ENCODE measurements at regions not wholly inside any gene's neighbourhood (a gene's known extent, or its start where the extent isn't known, plus 50 kb on each side); places are given as distances from the start of the nearest gene placed in this dataset.

DNA sequence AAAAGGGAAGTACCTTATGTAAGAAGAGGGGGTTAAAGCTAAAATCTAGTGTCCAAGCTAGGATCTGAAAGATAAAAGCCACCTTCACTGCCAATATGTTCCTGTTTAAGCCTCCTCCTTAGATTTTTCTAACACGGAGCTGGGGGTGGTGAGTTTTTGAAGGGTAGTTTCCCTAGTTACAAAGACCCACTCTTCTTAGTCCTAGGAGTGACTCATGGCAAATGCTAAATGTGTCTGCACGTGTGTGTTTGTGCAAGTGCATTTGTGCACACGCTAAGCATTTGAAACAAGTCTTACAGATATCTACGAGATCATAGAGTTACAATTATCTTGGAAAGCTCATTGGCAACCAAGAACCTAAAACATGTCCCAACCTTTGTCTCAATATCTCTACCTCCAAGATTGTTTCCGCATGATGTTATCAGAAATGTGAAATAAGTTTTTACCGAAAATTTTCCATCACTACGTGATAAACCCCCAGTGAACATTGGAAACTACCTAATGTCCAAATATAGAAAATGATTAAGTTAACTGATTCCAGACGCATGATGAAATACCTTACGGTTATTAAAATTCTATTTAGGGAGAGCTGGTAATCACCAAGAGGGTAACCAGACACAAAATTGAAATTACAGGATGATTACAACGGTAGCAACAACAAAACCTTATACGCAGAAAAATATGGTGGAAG is 78.0 kb upstream of the HRH2 start:
- DNase-seq, result no peak
- H3K36me3 Mint-ChIP-seq, result peaks cover 0 to 7% (median 0%) of the 10 kb centered on the region in 3 donors
- peak overlapping the region in 1 of 8 donors; percentile 41 for H3K27ac Mint-ChIP-seq
- POLR2A ChIA-PET, result no interaction called here
- H3K4me1 ChIP-seq (ENCODE audit: insufficient read depth, low read length), result no peaks in the 10 kb centered on the region
- H3K27me3 ChIP-seq (ENCODE audit: insufficient read depth, low read length, poor library complexity, severe bottlenecking), result no peaks in the 10 kb centered on the region
- peaks cover 3 to 5% (median 3%) of the 10 kb centered on the region in 5 donors for H3K9me3 Mint-ChIP-seq
- no peaks in the 10 kb centered on the region for H3K36me3 ChIP-seq (ENCODE audit: insufficient read depth, low read length)
- no peaks in the 10 kb centered on the region for H3K9me3 ChIP-seq (ENCODE audit: low read length)
- H3K4me1 Mint-ChIP-seq, result no peaks in the 10 kb centered on the region
- no peak overlapping the region for H3K4me3 Mint-ChIP-seq
- CTCF ChIA-PET, result interaction anchor here (1.2 to 1.5 kb wide), 2 partner anchors 46 to 150 kb away, joined by 3 to 5 read pairs; no protein-coding TSS in a partner anchor
- peaks cover 4 to 32% of the 10 kb centered on the region in 2 donors for H3K27me3 Mint-ChIP-seq
- no peak overlapping the region for H3K4me3 ChIP-seq (ENCODE audit: low read length)
- H3K27ac ChIP-seq (ENCODE audit: low read depth, low read length), result no peak overlapping the region

DNA sequence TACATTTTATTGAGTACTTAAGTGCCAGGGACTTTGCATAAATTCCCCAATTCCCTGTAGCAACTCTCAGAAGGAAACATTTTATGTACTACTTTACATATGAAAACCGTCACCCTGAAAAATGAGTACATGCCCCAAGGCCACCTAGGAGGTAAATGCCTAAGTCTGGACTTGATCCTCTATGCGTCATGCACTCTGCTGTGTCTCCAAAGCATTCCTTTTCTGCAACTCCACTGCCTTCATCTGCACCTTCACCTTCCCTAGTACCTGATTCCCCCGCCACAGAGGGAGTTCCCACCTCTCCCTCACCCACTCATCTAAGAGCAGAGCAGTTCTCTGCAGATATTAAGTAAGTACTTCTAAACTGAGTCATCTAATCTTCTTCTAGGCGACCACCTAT is 75.2 kb upstream of the HRH2 start:
- CTCF ChIA-PET, result no interaction called here
- Mint-ChIP-seq H3K27me3 (peaks cover 1 to 27% of the 10 kb centered on the region in 2 donors), H3K4me3 (no peak overlapping the region)

DNA sequence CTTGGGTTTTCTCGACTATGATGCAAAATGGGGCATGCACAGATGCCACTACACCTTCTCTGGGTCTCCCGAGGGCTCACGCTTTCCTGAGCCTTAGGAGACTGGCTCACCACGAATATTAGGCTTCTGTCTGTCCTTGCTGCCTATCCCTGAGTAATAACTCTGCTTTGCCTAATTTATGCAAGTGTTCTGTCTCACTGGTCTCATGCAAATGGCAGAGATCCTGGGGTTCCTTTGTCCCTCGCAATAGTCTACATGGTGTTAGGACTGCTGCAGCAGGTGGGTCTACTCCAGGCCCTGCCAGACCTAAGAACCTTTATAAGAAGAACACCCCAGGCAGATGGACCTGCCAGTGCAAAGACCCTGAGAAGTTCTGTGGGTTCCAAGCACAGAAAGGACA is 72.3 kb upstream of the HRH2 start:
- peaks cover 0 to 10% (median 0%) of the 10 kb centered on the region in 3 donors for H3K36me3 Mint-ChIP-seq
- no peaks in the 10 kb centered on the region for H3K36me3 ChIP-seq (ENCODE audit: insufficient read depth, low read length)
- H3K27ac Mint-ChIP-seq, result peak overlapping the region in 2 of 8 donors; percentile 5 to 66
- no peaks in the 10 kb centered on the region for H3K4me1 ChIP-seq (ENCODE audit: insufficient read depth, low read length)
- H3K4me3 Mint-ChIP-seq, result no peak overlapping the region
- CTCF ChIA-PET, result no interaction called here
- H3K9me3 ChIP-seq (ENCODE audit: low read length), result no peaks in the 10 kb centered on the region
- H3K4me1 Mint-ChIP-seq, result no peaks in the 10 kb centered on the region
- DNase-seq, result no peak
- H3K27me3 Mint-ChIP-seq, result peaks cover 3 to 27% of the 10 kb centered on the region in 2 donors
- H3K27me3 ChIP-seq (ENCODE audit: insufficient read depth, low read length, poor library complexity, severe bottlenecking), result no peaks in the 10 kb centered on the region
- H3K4me3 ChIP-seq (ENCODE audit: low read length), result no peak overlapping the region
- POLR2A ChIA-PET, result no interaction called here
- H3K27ac ChIP-seq (ENCODE audit: low read depth, low read length), result no peak overlapping the region
- H3K9me3 Mint-ChIP-seq, result peaks cover 4 to 9% (median 6%) of the 10 kb centered on the region in 5 donors

More for the DNA sequence above, 75.2 kb upstream of the HRH2 start:
- Mint-ChIP-seq H3K36me3 (peaks cover 0 to 10% (median 0%) of the 10 kb centered on the region in 3 donors), H3K4me1 (no peaks in the 10 kb centered on the region), H3K9me3 (peaks cover 4 to 10% (median 6%) of the 10 kb centered on the region in 5 donors), H3K27ac (no peak overlapping the region)
- H3K4me1 ChIP-seq (ENCODE audit: insufficient read depth, low read length), result no peaks in the 10 kb centered on the region
- no peak overlapping the region for H3K4me3 ChIP-seq (ENCODE audit: low read length)
- H3K36me3 ChIP-seq (ENCODE audit: insufficient read depth, low read length), result no peaks in the 10 kb centered on the region
- H3K27ac ChIP-seq (ENCODE audit: low read depth, low read length), result no peak overlapping the region
- no peaks in the 10 kb centered on the region for H3K9me3 ChIP-seq (ENCODE audit: low read length)
- DNase-seq, result no peak
- POLR2A ChIA-PET, result no interaction called here
- H3K27me3 ChIP-seq (ENCODE audit: insufficient read depth, low read length, poor library complexity, severe bottlenecking), result no peaks in the 10 kb centered on the region

DNA sequence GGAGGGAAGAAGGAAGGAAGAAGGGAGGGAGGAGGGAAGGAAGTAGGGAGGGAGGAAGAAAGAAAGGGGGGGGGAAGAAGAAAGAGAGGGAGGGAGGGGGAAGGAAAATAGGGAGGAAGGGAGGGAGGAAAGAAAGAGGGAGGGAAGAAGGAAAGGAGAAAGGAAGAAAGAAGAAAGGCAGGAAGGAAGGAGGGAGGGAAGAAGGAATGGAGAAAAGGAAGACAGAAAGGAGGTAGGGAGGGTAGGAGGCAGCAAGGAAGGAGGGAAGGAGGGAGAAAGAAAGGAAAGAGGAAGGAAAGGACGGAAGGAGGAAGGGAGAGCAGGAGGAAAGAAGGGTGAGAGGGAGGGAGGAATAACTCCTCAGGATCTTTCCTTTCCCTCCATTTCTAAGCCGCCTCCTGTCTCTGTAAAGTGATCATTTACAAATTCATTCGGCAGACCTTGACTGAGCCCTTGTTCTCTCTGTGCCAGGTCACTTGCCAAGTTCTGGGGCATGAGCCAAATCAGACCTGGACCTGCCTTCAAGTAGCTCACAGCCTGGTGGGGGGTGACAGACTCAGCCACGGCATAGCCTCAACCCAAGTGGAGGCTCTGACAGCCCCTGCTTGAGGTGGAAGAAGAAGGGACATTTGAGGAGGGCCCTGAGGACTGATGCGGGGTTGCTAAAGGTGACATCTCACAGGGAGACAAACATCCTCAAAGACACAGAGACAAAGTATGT is 69.0 kb upstream of the HRH2 start:
- H3K4me1 ChIP-seq (ENCODE audit: insufficient read depth, low read length), result no peaks in the 10 kb centered on the region
- H3K4me3 ChIP-seq (ENCODE audit: low read length), result no peak overlapping the region
- no peaks in the 10 kb centered on the region for H3K27me3 ChIP-seq (ENCODE audit: insufficient read depth, low read length, poor library complexity, severe bottlenecking)
- peak overlapping the region in 1 of 8 donors; percentile 9 for H3K27ac Mint-ChIP-seq
- H3K27me3 Mint-ChIP-seq, result peaks cover 4 to 25% of the 10 kb centered on the region in 2 donors
- ChIA-PET POLR2A (no interaction called here), CTCF (no interaction called here)
- peaks cover 0 to 6% (median 2%) of the 10 kb centered on the region in 5 donors for H3K9me3 Mint-ChIP-seq
- no peak overlapping the region for H3K4me3 Mint-ChIP-seq
- no peaks in the 10 kb centered on the region for H3K36me3 ChIP-seq (ENCODE audit: insufficient read depth, low read length)
- DNase-seq, result no peak
- peaks cover 0 to 3% (median 0%) of the 10 kb centered on the region in 3 donors for H3K36me3 Mint-ChIP-seq
- H3K4me1 Mint-ChIP-seq, result no peaks in the 10 kb centered on the region
- H3K27ac ChIP-seq (ENCODE audit: low read depth, low read length), result no peak overlapping the region
- H3K9me3 ChIP-seq (ENCODE audit: low read length), result no peaks in the 10 kb centered on the region

DNA sequence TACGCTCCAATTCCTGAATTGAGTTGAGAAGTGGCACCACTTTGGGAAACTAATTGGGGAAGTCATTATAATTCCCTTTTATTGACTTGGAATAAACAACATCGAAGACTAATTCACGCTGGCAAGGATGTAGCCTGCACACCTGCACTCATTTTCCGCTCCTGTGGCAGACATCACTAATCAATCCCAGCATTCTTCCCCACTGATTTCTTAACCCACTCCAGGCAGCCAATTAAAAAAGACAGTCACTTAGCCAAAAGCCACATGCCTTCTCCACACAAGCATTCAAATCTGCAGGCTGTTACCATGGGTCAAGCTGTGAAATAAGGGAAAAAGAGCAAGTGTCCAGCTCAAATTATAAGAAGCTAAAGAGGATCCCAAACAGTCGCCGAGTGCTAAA is 68.2 kb upstream of the HRH2 start:
- ChIA-PET CTCF (no interaction called here), POLR2A (no interaction called here)
- peaks cover 7 to 33% of the 10 kb centered on the region in 2 donors for H3K27me3 Mint-ChIP-seq
- no peaks in the 10 kb centered on the region for H3K36me3 ChIP-seq (ENCODE audit: insufficient read depth, low read length)
- no peaks in the 10 kb centered on the region for H3K4me1 ChIP-seq (ENCODE audit: insufficient read depth, low read length)
- no peaks in the 10 kb centered on the region for H3K4me1 Mint-ChIP-seq
- peaks cover 0 to 6% (median 2%) of the 10 kb centered on the region in 5 donors for H3K9me3 Mint-ChIP-seq
- no peaks in the 10 kb centered on the region for H3K27me3 ChIP-seq (ENCODE audit: insufficient read depth, low read length, poor library complexity, severe bottlenecking)
- DNase-seq, result no peak
- H3K36me3 Mint-ChIP-seq, result peaks cover 0 to 3% (median 0%) of the 10 kb centered on the region in 3 donors
- H3K9me3 ChIP-seq (ENCODE audit: low read length), result no peaks in the 10 kb centered on the region
- H3K27ac Mint-ChIP-seq, result no peak overlapping the region
- no peak overlapping the region for H3K27ac ChIP-seq (ENCODE audit: low read depth, low read length)
- no peak overlapping the region for H3K4me3 Mint-ChIP-seq
- no peak overlapping the region for H3K4me3 ChIP-seq (ENCODE audit: low read length)

DNA sequence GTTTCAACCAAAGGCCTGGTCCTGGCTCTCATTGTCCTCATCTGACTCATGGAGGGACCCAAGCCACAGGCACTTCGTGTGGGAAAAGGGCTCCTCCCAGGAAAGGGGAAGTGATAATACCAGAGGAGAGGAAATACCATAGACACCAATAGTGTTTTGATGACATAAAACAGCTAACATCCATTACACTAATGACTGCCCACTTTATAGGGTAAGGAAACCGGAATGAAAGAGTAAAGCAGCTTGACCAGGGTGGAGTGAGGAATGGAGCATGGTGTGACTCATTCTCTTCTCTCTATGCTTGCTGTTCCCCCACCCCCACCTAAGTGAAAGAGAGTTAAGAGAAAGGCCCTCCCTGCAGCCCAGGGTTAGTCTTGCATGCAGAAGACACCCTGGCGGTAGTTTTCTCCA is 67.4 kb upstream of the HRH2 start:
- Histone ChIP-seq H3K27ac (ENCODE audit: low read depth, low read length) (no peak overlapping the region), H3K27me3 (ENCODE audit: insufficient read depth, low read length, poor library complexity, severe bottlenecking) (no peaks in the 10 kb centered on the region), H3K4me3 (ENCODE audit: low read length) (no peak overlapping the region), H3K36me3 (ENCODE audit: insufficient read depth, low read length) (no peaks in the 10 kb centered on the region), H3K9me3 (ENCODE audit: low read length) (no peaks in the 10 kb centered on the region), H3K4me1 (ENCODE audit: insufficient read depth, low read length) (no peaks in the 10 kb centered on the region)
- Mint-ChIP-seq H3K9me3 (peaks cover 0 to 6% (median 2%) of the 10 kb centered on the region in 5 donors), H3K4me3 (no peak overlapping the region), H3K4me1 (no peaks in the 10 kb centered on the region), H3K27me3 (peaks cover 9 to 34% of the 10 kb centered on the region in 2 donors), H3K36me3 (peaks cover 0 to 3% (median 0%) of the 10 kb centered on the region in 3 donors), H3K27ac (no peak overlapping the region)
- DNase-seq, result no peak
- POLR2A ChIA-PET, result no interaction called here
- CTCF ChIA-PET, result no interaction called here

DNA sequence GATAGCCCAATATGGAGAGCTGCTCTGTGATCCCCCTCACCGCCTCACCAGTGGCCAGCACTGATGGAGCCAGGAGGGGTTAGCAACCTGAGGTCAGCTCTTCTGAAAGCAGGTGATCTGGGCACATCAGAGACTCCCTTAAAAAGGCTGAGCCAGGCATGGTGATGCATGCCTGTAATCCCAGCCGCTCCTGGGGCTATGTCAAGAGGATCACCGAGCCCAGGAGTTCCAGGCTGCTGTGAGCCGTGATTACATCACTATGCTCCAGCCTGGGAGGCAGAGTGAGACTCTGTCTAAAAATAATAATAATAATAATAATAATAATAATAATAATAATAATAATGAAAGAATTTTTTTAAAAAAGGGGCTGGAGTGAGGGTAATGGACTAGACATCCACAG is 66.6 kb upstream of the HRH2 start:
- Histone ChIP-seq H3K9me3 (ENCODE audit: low read length) (no peaks in the 10 kb centered on the region), H3K27me3 (ENCODE audit: insufficient read depth, low read length, poor library complexity, severe bottlenecking) (no peaks in the 10 kb centered on the region), H3K36me3 (ENCODE audit: insufficient read depth, low read length) (no peaks in the 10 kb centered on the region), H3K4me1 (ENCODE audit: insufficient read depth, low read length) (no peaks in the 10 kb centered on the region), H3K27ac (ENCODE audit: low read depth, low read length) (no peak overlapping the region), H3K4me3 (ENCODE audit: low read length) (no peak overlapping the region)
- no peak overlapping the region for H3K27ac Mint-ChIP-seq
- H3K4me1 Mint-ChIP-seq, result no peaks in the 10 kb centered on the region
- ChIA-PET CTCF (no interaction called here), POLR2A (no interaction called here)
- H3K36me3 Mint-ChIP-seq, result peaks cover 0 to 3% (median 0%) of the 10 kb centered on the region in 3 donors
- DNase-seq, result no peak
- no peak overlapping the region for H3K4me3 Mint-ChIP-seq
- H3K9me3 Mint-ChIP-seq, result peaks cover 0 to 4% (median 2%) of the 10 kb centered on the region in 5 donors
- peaks cover 12 to 35% of the 10 kb centered on the region in 2 donors for H3K27me3 Mint-ChIP-seq

DNA sequence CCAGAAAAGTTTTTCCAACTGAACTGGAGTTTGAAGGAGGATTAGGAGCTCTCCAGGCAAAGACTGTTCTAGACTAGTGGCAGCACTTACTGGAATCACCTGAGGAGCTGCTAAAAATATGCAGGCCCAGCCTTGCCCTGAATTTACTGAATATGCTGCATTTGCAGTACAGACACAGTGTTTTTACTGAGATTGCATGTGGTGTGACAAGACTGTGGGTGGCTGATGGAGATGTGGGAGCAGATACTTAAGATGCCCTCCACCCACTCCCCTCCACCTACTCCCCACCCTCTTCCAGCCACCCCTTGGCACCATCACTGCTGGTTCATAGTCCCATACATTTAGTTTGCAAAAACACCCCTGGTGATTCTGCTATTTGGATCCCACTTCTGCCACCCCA is 64.1 kb upstream of the HRH2 start:
- no peak overlapping the region for H3K4me3 ChIP-seq (ENCODE audit: low read length)
- no peak overlapping the region for H3K27ac Mint-ChIP-seq
- H3K27me3 ChIP-seq (ENCODE audit: insufficient read depth, low read length, poor library complexity, severe bottlenecking), result no peaks in the 10 kb centered on the region
- CTCF ChIA-PET, result no interaction called here
- no peaks in the 10 kb centered on the region for H3K9me3 ChIP-seq (ENCODE audit: low read length)
- POLR2A ChIA-PET, result no interaction called here
- no peaks in the 10 kb centered on the region for H3K36me3 ChIP-seq (ENCODE audit: insufficient read depth, low read length)
- H3K36me3 Mint-ChIP-seq, result peaks cover 0 to 3% (median 0%) of the 10 kb centered on the region in 3 donors
- H3K4me3 Mint-ChIP-seq, result no peak overlapping the region
- H3K4me1 Mint-ChIP-seq, result no peaks in the 10 kb centered on the region
- DNase-seq, result no peak
- H3K27ac ChIP-seq (ENCODE audit: low read depth, low read length), result no peak overlapping the region
- H3K27me3 Mint-ChIP-seq, result peaks cover 10 to 39% of the 10 kb centered on the region in 2 donors
- H3K9me3 Mint-ChIP-seq, result no peaks in the 10 kb centered on the region
- no peaks in the 10 kb centered on the region for H3K4me1 ChIP-seq (ENCODE audit: insufficient read depth, low read length)

Data from CD8-positive, alpha-beta memory T cell (primary cell).